HL-60 (cell line): ENCODE measurements at regions not wholly inside any gene's neighbourhood (a gene's known extent, or its start where the extent isn't known, plus 50 kb on each side); places are given as distances from the start of the nearest gene placed in this dataset.

Experiments used
- DNase-seq, 2 experiments: peaks; one replicate each; pipeline ENCODE4 v3.0.0-alpha.2; 2010 to 2020; ENCODE audit warnings: low read depth in 1 of 2, low spot score in 1 of 2
- H3K27ac ChIP-seq: fragments of 250-450 bp; sonication (Bioruptor Pico); replicated peaks from 2 replicates; pipeline ENCODE4 v1.5.1; 2020; ENCODE audit warnings: mild to moderate bottlenecking, moderate library complexity
- H3K27me3 ChIP-seq: fragments of 250-450 bp; sonication (Bioruptor Pico); 2 replicates; pipeline ENCODE4 v1.5.1; 2021; ENCODE audit warnings: mild to moderate bottlenecking, moderate library complexity; ENCODE audit not compliant: insufficient read depth, poor library complexity, severe bottlenecking
- H3K4me3 ChIP-seq: replicated peaks from 2 replicates; pipeline ENCODE4 v1.5.1; 2011; ENCODE audit warnings: mild to moderate bottlenecking, control low read depth, low read length; ENCODE audit not compliant: insufficient read depth
- CTCF ChIP-seq: IDR thresholded peaks from one replicate; pipeline ENCODE4 v1.5.1; 2011; ENCODE audit warnings: low read length, control low read depth, inconsistent platforms; ENCODE audit not compliant: insufficient read depth
- GABPA ChIP-seq: IDR thresholded peaks from 2 replicates; pipeline ENCODE4 v1.6.1; 2012; ENCODE audit warnings: low read depth
- POLR2AphosphoS5 ChIP-seq: IDR thresholded peaks from 2 replicates; pipeline ENCODE4 v1.6.1; 2012; ENCODE audit warnings: low read depth
- SPI1 ChIP-seq: IDR thresholded peaks from 2 replicates; pipeline ENCODE4 v1.6.1; 2012; ENCODE audit warnings: low read depth, mild to moderate bottlenecking, borderline replicate concordance
- TF ChIP-seq, protein P1 (sequence below): IDR thresholded peaks from 2 replicates; pipeline ENCODE4 v1.6.1; 2012; ENCODE audit warnings: low read depth; ENCODE audit not compliant: insufficient replicate concordance

DNA sequence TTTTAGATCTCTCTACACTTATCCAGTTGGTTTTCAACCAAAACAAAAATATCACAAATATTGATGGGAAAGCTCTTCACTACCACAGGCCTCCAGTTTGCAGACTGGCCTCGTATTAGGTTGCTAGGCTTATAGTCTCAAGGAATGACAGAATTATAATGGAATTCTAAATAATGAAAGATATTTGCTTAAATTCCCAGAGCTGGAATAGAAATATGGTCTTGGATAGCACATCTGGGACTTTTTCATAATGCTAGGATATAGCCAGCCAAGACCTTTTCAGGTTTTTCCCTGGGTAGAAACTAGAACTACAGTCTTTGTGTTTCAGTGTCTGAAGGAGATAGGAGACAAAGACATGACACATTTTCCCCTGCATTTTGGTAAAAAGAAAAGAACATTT lies 121.9 kb upstream of the STAC start:
- TF ChIP-seq, protein P1, sequence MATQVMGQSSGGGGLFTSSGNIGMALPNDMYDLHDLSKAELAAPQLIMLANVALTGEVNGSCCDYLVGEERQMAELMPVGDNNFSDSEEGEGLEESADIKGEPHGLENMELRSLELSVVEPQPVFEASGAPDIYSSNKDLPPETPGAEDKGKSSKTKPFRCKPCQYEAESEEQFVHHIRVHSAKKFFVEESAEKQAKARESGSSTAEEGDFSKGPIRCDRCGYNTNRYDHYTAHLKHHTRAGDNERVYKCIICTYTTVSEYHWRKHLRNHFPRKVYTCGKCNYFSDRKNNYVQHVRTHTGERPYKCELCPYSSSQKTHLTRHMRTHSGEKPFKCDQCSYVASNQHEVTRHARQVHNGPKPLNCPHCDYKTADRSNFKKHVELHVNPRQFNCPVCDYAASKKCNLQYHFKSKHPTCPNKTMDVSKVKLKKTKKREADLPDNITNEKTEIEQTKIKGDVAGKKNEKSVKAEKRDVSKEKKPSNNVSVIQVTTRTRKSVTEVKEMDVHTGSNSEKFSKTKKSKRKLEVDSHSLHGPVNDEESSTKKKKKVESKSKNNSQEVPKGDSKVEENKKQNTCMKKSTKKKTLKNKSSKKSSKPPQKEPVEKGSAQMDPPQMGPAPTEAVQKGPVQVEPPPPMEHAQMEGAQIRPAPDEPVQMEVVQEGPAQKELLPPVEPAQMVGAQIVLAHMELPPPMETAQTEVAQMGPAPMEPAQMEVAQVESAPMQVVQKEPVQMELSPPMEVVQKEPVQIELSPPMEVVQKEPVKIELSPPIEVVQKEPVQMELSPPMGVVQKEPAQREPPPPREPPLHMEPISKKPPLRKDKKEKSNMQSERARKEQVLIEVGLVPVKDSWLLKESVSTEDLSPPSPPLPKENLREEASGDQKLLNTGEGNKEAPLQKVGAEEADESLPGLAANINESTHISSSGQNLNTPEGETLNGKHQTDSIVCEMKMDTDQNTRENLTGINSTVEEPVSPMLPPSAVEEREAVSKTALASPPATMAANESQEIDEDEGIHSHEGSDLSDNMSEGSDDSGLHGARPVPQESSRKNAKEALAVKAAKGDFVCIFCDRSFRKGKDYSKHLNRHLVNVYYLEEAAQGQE, result no peak
- TF ChIP-seq POLR2AphosphoS5 (no peak), GABPA (no peak), SPI1 (no peak), CTCF (no peak)
- no peak for DNase-seq
- Histone ChIP-seq H3K4me3 (no peak overlapping the region), H3K27me3 (no peaks in the 10 kb centered on the region), H3K27ac (no peak overlapping the region)

DNA sequence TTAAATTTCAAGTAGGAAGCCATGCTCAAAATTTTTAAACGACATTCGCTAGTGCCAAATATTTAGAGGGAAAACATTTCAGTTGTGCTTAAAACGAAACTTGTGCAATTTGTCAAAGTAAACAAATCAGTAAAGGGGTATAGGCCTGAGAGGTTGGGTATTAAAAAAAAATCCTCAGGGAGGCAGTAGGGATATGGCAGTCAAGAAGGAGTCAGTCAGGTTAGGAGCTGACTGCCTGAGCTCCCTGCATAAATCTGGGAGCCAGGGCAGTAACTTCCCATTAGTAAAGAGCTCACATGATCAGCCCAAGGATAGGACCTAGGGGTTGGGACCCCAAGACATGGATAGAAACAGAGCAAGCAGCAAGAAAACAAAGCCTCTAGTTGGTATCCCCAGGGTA lies 120.7 kb upstream of the STAC start:
- no peak overlapping the region for H3K4me3 ChIP-seq
- DNase-seq, result no peak
- TF ChIP-seq POLR2AphosphoS5 (no peak), CTCF (no peak), SPI1 (no peak), GABPA (no peak)
- TF ChIP-seq, protein P1, result no peak
- H3K27me3 ChIP-seq, result no peaks in the 10 kb centered on the region
- H3K27ac ChIP-seq, result no peak overlapping the region

DNA sequence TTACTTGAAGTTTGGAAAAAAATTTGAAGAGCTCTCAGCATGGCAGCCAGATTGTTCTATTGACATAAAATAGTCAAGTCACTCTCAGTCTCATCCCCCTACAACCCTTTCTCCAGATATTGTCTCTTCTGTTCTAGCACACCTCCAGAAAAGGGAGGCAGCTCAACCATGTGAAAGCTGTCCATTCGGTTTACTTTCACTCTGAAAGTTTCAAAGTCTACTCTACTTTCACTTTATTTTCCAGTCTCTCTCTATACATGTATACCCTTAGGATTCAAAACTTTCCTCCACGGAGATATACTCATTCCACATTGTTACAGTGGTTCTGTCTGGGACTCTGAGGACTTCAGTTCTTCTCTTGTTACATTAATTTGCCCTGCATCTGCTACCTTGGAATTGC lies 111.0 kb upstream of the STAC start:
- no peak for TF ChIP-seq CTCF
- Histone ChIP-seq H3K27ac (no peak overlapping the region), H3K27me3 (no peaks in the 10 kb centered on the region), H3K4me3 (no peak overlapping the region)
- DNase-seq, result no peak

- H3K4me3 ChIP-seq, result no peak overlapping the region
- TF ChIP-seq CTCF, result no peak
- no peak for TF ChIP-seq GABPA
- no peak for TF ChIP-seq POLR2AphosphoS5
- no peak for TF ChIP-seq SPI1
- TF ChIP-seq, protein P1, result no peak
- H3K27me3 ChIP-seq, result no peaks in the 10 kb centered on the region
- no peak overlapping the region for H3K27ac ChIP-seq
- no peak for DNase-seq
These were observed 97.5 kb upstream of the STAC start for GRCh38 chr3:36282766-36283165.
